HG03066 (cell line): ENCODE measurements at regions not wholly inside any gene's neighbourhood (a gene's known extent, or its start where the extent isn't known, plus 50 kb on each side); places are given as distances from the start of the nearest gene placed in this dataset.

ENCODE experiments used
- ATAC-seq: cut with Tn5 transposase; IDR thresholded peaks from one replicate; pipeline ENCODE4 v1.9.1; 2021; ENCODE audit warnings: low read depth; ENCODE audit not compliant: unreplicated experiment

GRCh38 chr11:93248602-93249001 is 50.8 kb upstream of the SLC36A4 start:
- ATAC-seq: no peak

- no peak for ATAC-seq
These were observed 51.8 kb upstream of the SLC36A4 start for GRCh38 chr11:93249459-93250220.

- ATAC-seq: no peak
These were observed 52.5 kb upstream of the SLC36A4 start for GRCh38 chr11:93250326-93250725.

DNA sequence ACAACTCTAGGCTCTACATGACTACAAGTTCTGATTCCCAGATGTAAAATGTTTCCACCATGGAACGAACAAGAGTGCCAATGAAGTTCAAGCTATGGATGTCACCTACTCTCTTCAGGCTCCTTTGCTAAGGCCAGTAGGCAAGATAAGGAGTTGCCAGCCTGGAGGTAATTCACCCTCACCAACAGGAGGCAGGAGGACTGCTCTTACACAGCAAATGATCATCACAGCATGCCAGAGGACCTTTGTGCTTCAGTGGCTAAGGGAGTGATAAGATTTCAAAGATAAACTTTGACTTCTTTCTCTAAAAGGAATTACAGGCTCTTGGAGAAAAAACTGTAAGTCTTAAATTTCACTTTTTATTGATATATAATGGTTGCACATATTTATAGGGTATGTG is 54.1 kb upstream of the SLC36A4 start:
- ATAC-seq: no peak

DNA sequence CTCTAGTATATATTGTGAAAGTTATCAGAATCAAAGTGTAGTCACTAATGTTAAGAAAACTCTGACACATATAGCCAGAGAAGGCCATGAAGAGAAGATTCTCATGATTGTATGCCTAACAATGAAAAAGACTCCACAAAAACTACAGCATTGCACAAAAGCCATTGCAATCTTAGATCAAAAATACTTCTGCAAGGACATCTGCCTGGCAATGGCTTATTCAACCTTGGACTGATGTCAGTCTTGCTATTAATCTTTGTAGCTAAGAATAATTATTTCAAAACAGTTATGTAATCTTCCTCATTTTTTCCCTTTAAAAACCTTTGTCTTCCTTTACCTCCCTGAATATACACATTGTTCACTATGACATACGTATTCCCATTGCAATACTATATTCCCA is 55.3 kb upstream of the SLC36A4 start:
- no peak for ATAC-seq

GRCh38 chr11:93256623-93257022 is 58.8 kb upstream of the SLC36A4 start:
- ATAC-seq: no peak

DNA sequence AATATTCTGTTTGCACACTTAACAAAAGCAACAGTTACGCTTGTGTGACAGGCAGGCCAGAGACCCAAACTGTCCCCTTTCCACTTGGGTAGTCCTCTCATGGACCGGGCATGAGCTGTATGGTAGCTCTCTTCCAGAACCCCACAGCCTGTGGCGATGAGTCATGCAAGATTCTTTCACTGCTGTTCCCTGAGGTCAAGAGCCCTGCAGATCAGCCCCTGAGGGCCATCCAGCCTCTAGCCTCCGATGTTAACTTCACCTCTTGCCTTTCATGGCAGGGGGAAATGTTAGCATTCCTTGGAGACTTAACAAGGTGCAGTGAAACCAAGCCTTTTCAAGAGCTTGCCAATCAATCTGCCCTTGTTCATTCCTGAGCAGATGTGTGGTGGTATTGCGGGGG is 63.2 kb upstream of the DEUP1 start:
- no peak for ATAC-seq

DNA sequence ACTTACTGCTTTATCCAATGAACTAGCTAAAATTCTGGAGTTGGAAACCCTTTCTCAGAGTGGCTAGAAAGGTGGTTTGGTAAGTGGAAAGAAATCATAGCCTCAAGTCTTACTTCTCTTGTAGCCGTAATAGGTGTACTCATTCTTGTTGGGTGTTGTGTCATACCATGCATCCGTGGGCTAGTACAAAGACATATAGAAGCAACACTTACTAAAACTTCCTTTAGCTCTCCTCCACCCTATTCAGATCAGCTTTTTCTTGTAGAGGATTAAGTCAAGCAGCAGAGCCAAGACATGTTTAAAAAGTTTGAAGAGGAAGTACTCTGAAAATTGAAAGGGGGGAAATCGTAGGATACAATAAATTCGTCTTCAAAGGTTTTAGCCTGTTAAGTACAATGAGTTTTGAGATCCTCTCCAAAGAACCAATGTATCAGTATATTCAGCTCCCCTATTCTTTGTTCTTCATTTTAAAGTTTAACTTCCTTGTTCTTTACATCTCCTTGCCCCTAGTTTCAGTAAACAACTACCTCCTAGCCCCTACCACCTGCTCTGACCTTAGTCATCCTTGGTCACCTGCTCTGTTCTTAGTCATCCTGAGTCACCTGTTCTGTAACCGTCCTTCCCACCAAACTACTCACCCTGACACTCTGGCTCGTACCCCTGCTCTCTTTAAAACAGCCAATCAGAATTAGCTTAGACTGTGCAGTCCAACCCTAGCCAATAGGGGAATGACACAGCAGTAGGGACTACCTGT is 62.1 kb upstream of the DEUP1 start:
- ATAC-seq: no peak

DNA sequence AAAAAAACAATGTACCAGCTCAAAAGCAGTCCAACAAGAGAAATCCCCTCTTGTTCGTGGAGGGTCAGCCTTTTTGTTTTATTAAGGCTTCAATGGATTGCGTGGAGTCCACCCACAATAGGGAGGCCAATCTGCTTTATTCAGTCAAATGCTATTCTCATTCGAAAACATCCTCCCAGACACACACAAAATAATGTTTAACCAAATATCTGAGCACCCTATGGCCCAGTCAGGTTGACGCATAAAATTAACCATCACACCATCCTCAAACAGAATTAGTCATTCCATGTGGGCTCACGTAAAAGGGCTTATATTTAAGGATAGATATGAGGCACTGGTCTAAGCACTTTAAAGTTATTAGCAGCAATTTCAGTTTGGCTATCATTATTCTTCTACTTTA is 58.9 kb upstream of the DEUP1 start:
- no peak for ATAC-seq

DNA sequence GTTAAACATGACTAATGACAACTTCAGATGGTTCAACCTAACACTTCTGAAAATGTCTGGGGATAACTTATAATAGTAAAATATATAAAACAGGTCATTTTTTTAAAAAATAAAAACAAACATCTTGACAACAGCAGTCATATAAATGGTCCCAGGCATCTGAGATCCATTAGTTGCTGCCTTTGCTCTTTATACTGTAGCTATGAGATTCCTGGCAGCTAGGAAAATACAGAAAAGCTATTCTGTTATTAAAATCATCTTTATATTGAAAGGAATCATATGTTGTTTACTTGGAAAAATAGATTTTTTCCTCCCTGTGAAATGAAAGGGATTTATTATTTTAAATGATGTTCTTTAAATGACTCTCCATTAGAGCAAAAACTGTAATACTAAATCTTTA is 55.7 kb upstream of the DEUP1 start:
- no peak for ATAC-seq

DNA sequence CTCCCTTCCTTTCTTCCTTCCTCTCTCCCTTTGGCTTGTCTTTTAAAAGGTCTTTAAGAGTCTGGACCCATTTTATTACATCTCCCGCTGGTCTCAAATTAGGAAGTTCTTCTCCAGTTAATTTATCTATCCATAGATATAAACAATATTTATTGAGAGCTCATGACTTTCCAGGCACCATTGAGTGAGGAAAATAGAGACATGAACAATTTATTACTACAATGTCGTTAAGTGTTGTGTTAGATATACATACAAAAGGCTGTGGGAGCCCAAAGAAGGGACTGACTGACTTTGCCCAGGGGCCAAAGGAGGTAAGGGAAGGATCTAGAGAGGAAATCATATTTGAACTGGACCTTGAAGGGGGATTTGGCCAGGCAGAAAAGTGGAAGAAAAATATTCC is 51.6 kb upstream of the DEUP1 start:
- no peak for ATAC-seq

DNA sequence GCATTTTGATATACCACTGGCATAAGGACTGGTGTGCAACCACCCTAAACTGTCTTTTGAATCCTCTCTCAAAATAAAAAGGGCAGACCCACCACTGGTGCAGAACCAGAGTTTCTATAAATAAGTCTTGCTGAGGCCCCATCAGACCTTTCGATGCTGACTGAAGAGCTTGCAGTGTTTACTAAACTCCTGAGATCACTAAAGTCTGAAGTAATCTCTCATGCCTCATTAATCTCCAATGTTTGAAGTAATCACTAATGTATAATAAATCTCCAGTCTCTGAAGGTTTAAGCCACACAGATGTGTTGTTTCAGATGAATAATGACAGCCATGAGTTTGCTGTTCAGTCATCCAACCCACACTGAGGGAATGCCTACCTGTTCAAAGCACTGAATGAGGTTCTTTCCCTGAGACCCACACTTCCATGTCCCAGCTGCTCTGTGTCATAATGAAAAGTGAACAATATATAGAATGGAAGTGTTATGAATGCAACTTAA is 50.6 kb upstream of the DEUP1 start:
- ATAC-seq: peak; percentile 77
